GM21825 (cell line): ENCODE measurements at regions not wholly inside any gene's neighbourhood (a gene's known extent, or its start where the extent isn't known, plus 50 kb on each side); places are given as distances from the start of the nearest gene placed in this dataset.
A peak's percentile ranks its signal among the peaks of the same experiment; 100 is the strongest.
"Not testable (repeated sequence)": the region's sequence is repeated elsewhere in the genome, so short reads cannot be mapped to it uniquely, and the experiment has no call there.

Source experiments
- ATAC-seq: cut with Tn5 transposase; IDR thresholded peaks from one replicate; pipeline ENCODE4 v1.9.1; 2021; ENCODE audit warnings: mild to moderate bottlenecking, moderate library complexity; ENCODE audit not compliant: unreplicated experiment

- no peak for ATAC-seq
Observed at GRCh38 chr5:87185838-87186237, 81.8 kb upstream of the RASA1 start.

- ATAC-seq, result no peak
Observed at GRCh38 chr5:87188391-87188790, 79.3 kb upstream of the RASA1 start.

- ATAC-seq, result no peak
Observed at GRCh38 chr5:87190041-87190440, 77.6 kb upstream of the RASA1 start.

GRCh38 chr5:87190687-87191086 lies 77.0 kb upstream of the RASA1 start:
- ATAC-seq, result peak; percentile 64

- no peak for ATAC-seq
Observed at GRCh38 chr5:87191645-87192044, 76.0 kb upstream of the RASA1 start.

GRCh38 chr5:87195104-87195591 lies 72.5 kb upstream of the RASA1 start:
- peak; percentile 51 for ATAC-seq

GRCh38 chr5:87195616-87196015 lies 72.1 kb upstream of the RASA1 start:
- no peak for ATAC-seq

GRCh38 chr5:87198010-87198409 lies 69.7 kb upstream of the RASA1 start:
- ATAC-seq, result no peak

GRCh38 chr5:87199246-87199645 lies 68.4 kb upstream of the RASA1 start:
- ATAC-seq, result not testable (repeated sequence)

- not testable (repeated sequence) for ATAC-seq
Observed at GRCh38 chr5:87199704-87200103, 68.0 kb upstream of the RASA1 start.

- no peak for ATAC-seq
Observed at GRCh38 chr5:87210076-87210475, 57.6 kb upstream of the RASA1 start.

GRCh38 chr5:87210743-87211142 lies 56.9 kb upstream of the RASA1 start:
- ATAC-seq, result no peak

GRCh38 chr5:87211676-87212075 lies 56.0 kb upstream of the RASA1 start:
- no peak for ATAC-seq

- not testable (repeated sequence) for ATAC-seq
Observed at GRCh38 chr5:87212183-87212582, 55.5 kb upstream of the RASA1 start.

- not testable (repeated sequence) for ATAC-seq
Observed at GRCh38 chr5:87217480-87217879, 50.2 kb upstream of the RASA1 start.
